Esophagus squamous epithelium (tissue), 4 donors: ENCODE measurements at regions not wholly inside any gene's neighbourhood (a gene's known extent, or its start where the extent isn't known, plus 50 kb on each side); places are given as distances from the start of the nearest gene placed in this dataset.

Source experiments
- CTCF ChIP-seq, 6 experiments: fragments of 450-650 bp in 4 of 6; fragments of 200-600 bp in 2 of 6; sonication (generic) in 2 of 6; IDR thresholded peaks; one replicate each; pipeline ENCODE4 v1.5.1; 2016 to 2019; ENCODE audit warnings: antibody characterized with exemption in 6 of 6, mild to moderate bottlenecking in 4 of 6, moderate library complexity in 4 of 6
- POLR2A ChIP-seq, 4 donors: fragments of 450-650 bp; IDR thresholded peaks; one replicate each; pipeline ENCODE4 v1.6.1; 2017; ENCODE audit warnings: antibody characterized with exemption in 4 of 4, mild to moderate bottlenecking in 4 of 4, moderate library complexity in 3 of 4

- no peak for TF ChIP-seq CTCF (IDR thresholded peaks at IDR 0.05)
- no peak for TF ChIP-seq POLR2A (IDR thresholded peaks at IDR 0.05)
Measured at GRCh38 chr21:15524855-15525254, 204.9 kb upstream of the USP25 start.
